ENCODE measurements at regions not wholly inside any gene's neighbourhood (a gene's known extent, or its start where the extent isn't known, plus 50 kb on each side); places are given as distances from the start of the nearest gene placed in this dataset.

DNA sequence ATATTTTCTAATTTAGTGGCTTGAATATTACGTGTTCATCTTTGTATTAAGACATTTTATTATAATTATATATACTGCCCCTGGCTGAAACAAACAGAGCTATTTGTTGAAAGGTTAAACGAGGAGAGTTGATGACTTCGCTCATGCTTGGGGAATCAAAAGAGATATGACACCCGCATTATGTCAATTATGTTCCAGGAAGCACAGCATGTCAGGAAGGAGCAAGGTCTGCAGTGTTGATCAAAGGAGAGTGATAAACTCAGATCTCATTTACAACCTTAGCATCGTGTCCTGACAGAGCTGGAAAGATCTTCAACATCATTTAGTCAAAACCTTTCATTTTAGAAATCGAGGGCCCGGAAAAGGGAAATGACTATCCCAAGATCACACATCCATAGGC, 510.1 kb downstream of the TDRD15 start:
- TF ChIP-seq, protein P1, sequence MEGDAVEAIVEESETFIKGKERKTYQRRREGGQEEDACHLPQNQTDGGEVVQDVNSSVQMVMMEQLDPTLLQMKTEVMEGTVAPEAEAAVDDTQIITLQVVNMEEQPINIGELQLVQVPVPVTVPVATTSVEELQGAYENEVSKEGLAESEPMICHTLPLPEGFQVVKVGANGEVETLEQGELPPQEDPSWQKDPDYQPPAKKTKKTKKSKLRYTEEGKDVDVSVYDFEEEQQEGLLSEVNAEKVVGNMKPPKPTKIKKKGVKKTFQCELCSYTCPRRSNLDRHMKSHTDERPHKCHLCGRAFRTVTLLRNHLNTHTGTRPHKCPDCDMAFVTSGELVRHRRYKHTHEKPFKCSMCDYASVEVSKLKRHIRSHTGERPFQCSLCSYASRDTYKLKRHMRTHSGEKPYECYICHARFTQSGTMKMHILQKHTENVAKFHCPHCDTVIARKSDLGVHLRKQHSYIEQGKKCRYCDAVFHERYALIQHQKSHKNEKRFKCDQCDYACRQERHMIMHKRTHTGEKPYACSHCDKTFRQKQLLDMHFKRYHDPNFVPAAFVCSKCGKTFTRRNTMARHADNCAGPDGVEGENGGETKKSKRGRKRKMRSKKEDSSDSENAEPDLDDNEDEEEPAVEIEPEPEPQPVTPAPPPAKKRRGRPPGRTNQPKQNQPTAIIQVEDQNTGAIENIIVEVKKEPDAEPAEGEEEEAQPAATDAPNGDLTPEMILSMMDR (IDR thresholded peaks at IDR 0.05), result no peak
- DNase-seq, result no peak
- no peak overlapping the region for H3K4me3 ChIP-seq

DNA sequence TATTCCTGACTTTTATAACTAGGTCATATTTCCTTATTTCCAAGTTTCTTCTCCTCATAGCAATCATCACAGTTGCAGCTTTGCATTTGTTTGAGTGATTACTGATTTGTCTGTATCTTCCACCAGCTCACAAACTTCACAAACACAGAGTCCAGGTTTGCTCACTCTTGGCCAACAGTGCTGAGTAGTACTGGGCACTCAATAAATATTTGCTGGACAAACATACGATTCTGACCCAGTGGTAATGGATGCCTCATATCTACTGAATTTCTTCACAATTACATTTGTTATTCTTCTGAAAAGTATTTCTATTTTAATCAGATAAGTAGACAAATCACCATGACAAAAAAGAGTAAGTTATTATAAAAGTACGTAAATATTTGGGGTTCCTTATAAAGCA, 516.3 kb downstream of the TDRD15 start:
- H3K27me3 ChIP-seq, result no peaks in the 10 kb centered on the region
- no peaks in the 10 kb centered on the region for H3K9me3 ChIP-seq
- no peaks in the 10 kb centered on the region for H3K4me1 ChIP-seq
- intact Hi-C loops (cut with DNase I; ENCODE audit: low total_unique reads), result no loop called here
- TF ChIP-seq, protein P1 (IDR thresholded peaks at IDR 0.05), result no peak
- H3K4me3 ChIP-seq, result no peak overlapping the region
- no peaks in the 10 kb centered on the region for H3K36me3 ChIP-seq
- no peak for DNase-seq
- no peak overlapping the region for H3K27ac ChIP-seq

More for the DNA sequence above, 510.1 kb downstream of the TDRD15 start:
- intact Hi-C loops (cut with DNase I; ENCODE audit: low total_unique reads), result no loop called here
- Histone ChIP-seq H3K36me3 (no peaks in the 10 kb centered on the region), H3K9me3 (no peaks in the 10 kb centered on the region), H3K4me1 (no peaks in the 10 kb centered on the region), H3K27me3 (no peaks in the 10 kb centered on the region), H3K27ac (no peak overlapping the region)

DNA sequence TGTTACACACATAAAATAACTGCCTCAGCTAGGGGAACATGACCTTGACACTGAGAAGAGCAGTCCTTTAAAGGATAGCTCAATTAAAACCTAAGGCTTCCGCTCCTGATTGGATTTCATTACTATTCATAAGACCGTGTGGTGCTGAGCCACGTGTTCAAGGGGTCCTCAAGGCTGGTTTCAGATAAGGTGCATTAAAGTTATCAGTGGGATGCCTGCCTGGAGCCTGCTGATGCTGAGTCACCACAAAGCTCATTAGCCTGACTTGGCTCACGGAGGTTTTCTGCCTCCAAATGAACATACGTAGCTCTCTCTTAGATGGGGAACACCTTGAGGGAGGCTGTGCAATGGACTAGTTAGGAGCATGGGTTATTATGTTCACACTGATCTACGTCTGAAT, 518.9 kb downstream of the TDRD15 start:
- H3K36me3 ChIP-seq, result no peaks in the 10 kb centered on the region
- no peaks in the 10 kb centered on the region for H3K4me1 ChIP-seq
- DNase-seq, result no peak
- TF ChIP-seq, protein P1 (IDR thresholded peaks at IDR 0.05), result no peak
- H3K27ac ChIP-seq, result no peak overlapping the region
- intact Hi-C loops (cut with DNase I; ENCODE audit: low total_unique reads), result no loop called here
- H3K27me3 ChIP-seq, result no peaks in the 10 kb centered on the region
- H3K9me3 ChIP-seq, result no peaks in the 10 kb centered on the region
- no peak overlapping the region for H3K4me3 ChIP-seq

DNA sequence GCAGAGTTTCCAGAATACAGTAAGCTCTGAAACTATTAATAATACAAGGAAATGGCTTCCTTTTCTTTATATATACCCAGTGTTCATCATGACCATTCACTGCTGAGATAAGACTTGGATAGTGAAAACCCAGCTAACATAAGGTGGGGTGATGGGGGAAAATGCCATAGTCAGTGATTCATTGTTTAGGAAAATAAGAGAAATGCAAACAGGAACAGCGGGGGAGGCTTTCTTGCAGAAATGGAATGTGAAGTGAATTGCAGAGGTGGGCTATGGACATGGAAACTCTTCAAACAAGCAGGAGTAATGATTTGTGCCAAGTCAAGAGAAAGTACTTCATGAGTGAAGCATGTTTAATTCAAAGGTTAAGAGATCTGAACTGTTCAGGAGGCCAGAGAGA, 519.4 kb downstream of the TDRD15 start:
- intact Hi-C loops (cut with DNase I; ENCODE audit: low total_unique reads), result no loop called here
- TF ChIP-seq, protein P1 (IDR thresholded peaks at IDR 0.05), result no peak

DNA sequence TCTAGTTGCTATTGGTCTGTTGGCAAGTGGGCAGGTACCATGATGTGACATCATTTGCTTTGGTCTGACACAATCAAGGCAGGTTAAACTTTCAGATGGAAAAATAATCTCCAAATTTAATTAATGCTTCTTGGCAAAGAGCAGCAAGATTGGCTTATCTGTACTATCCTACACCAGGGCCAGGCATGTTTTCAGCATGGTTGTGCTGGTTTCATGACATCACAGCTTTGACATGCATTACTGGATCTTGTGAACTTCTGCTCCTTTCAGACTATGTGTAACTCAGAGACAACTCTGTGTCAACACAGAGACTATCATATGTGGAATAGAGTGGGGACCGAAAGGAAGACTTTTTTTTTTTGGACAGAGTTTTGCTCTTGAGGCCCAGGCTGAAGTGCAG, 520.5 kb downstream of the TDRD15 start:
- H3K36me3 ChIP-seq, result no peaks in the 10 kb centered on the region
- DNase-seq, result no peak
- intact Hi-C loops (cut with DNase I; ENCODE audit: low total_unique reads), result no loop called here
- TF ChIP-seq, protein P1 (IDR thresholded peaks at IDR 0.05), result no peak
- H3K4me3 ChIP-seq, result no peak overlapping the region
- no peaks in the 10 kb centered on the region for H3K4me1 ChIP-seq
- no peaks in the 10 kb centered on the region for H3K9me3 ChIP-seq
- H3K27ac ChIP-seq, result no peak overlapping the region
- no peaks in the 10 kb centered on the region for H3K27me3 ChIP-seq

More for the DNA sequence above, 519.4 kb downstream of the TDRD15 start:
- no peak for DNase-seq
- Histone ChIP-seq H3K9me3 (no peaks in the 10 kb centered on the region), H3K4me1 (no peaks in the 10 kb centered on the region), H3K27ac (no peak overlapping the region), H3K27me3 (no peaks in the 10 kb centered on the region), H3K4me3 (no peak overlapping the region), H3K36me3 (no peaks in the 10 kb centered on the region)

DNA sequence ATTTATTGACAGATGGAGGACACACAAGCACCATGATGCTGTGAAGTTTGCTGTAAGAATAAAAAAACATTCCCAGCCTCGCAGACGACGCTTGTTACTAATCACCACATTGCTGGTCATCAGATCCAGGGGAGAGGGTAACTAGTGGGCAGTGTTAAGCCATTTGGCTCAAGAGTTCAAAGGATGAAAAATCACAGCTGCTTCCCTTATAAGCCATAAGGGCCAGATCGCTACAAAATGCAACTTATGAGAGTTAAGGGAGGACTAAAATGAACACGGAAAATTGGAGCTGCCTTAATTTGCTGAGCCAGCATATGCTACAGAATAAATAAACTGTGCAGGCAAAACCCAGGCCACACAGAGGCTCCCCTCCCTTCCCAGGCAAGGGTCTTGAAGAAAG, 522.6 kb downstream of the TDRD15 start:
- no peaks in the 10 kb centered on the region for H3K4me1 ChIP-seq
- no peak overlapping the region for H3K27ac ChIP-seq
- no peaks in the 10 kb centered on the region for H3K9me3 ChIP-seq
- TF ChIP-seq, protein P1 (IDR thresholded peaks at IDR 0.05), result no peak
- DNase-seq, result no peak
- H3K36me3 ChIP-seq, result no peaks in the 10 kb centered on the region
- no peaks in the 10 kb centered on the region for H3K27me3 ChIP-seq
- H3K4me3 ChIP-seq, result no peak overlapping the region
- intact Hi-C loops (cut with DNase I; ENCODE audit: low total_unique reads), result no loop called here
